Stimulated activated naive B cell treated with anti-CD40 and anti-IgM and Interleukin-4, amounts not matched to agents 10 μg/mL and 1 μg/mL and 100 μg/mL, for 72 hours (primary cell): ENCODE measurements at regions not wholly inside any gene's neighbourhood (a gene's known extent, or its start where the extent isn't known, plus 50 kb on each side); places are given as distances from the start of the nearest gene placed in this dataset.

Experiments
- ATAC-seq, 2 donors: fragments of 150-1000 bp; cut with Tn5 transposase; replicated peaks; 2 replicates each; pipeline ENCODE4 v1.10.0; 2021; ENCODE audit warnings: moderate library complexity in 1 of 2
- DNase-seq: peaks from one replicate; pipeline ENCODE4 v3.0.0; 2021
- H3K27ac Mint-ChIP-seq: one replicate; pipeline ENCODE4 v1.8.0; 2022; ENCODE audit warnings: mild to moderate bottlenecking, mixed read lengths
- H3K27me3 Mint-ChIP-seq, 2 donors: one replicate each; pipeline ENCODE4 v1.8.0; 2022; ENCODE audit warnings: mixed read lengths in 2 of 2
- H3K36me3 Mint-ChIP-seq, 2 donors: one replicate each; pipeline ENCODE4 v1.8.0; 2022; ENCODE audit warnings: mixed read lengths in 2 of 2, mild to moderate bottlenecking in 1 of 2
- H3K4me1 Mint-ChIP-seq, 2 donors: one replicate each; pipeline ENCODE4 v1.8.0; 2022; ENCODE audit warnings: mixed read lengths in 2 of 2, mild to moderate bottlenecking in 1 of 2
- H3K4me3 Mint-ChIP-seq, 2 donors: one replicate each; pipeline ENCODE4 v1.8.0; 2022; ENCODE audit warnings: mild to moderate bottlenecking in 2 of 2, mixed read lengths in 2 of 2, moderate library complexity in 1 of 2
- H3K9me3 Mint-ChIP-seq, 2 donors: one replicate each; pipeline ENCODE4 v1.8.0; 2022; ENCODE audit warnings: mixed read lengths in 2 of 2, mild to moderate bottlenecking in 1 of 2

DNA sequence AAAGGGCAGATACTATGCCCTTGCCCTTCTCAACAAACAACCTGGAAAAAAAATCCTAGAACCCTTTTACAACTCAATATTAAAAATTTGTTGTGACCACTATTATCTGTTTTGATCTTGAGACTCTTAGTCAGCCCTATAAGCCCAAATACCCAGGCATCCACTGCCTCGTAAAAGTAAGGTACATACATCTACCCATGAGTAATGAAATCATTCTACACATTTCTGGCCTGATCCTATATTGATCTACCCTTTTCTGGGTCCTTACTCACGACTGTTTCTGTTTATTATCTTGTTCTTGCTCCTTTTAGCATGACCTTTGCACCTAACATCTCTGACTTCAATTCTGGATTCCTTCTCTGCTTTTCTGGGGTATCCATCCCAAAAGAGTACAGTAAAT is 56.8 kb downstream of the SCG2 start:
- no peak for ATAC-seq

DNA sequence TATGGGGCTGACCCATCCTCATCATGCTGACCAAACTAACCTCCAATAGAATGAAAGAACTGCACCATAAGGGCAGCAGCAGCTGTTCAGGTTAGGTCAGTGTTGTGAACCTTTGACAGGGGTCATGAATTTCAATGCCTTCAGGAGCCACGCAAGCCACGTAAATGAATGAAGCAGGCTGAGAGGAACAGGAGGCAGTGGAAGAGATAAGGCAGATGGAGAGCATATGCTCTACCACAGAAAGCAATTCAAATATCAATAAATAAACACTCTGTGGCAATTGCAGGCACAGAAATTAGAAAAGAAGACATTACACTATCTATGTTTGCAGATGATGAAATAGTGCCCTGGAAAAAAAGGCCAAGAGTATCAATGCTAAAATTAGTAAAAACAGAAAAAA is 56.3 kb downstream of the SCG2 start:
- DNase-seq, result no peak
- Mint-ChIP-seq H3K27ac (no peak overlapping the region), H3K4me3 (no peak overlapping the region), H3K9me3 (no peaks in the 10 kb centered on the region), H3K27me3 (no peaks in the 10 kb centered on the region), H3K36me3 (no peaks in the 10 kb centered on the region), H3K4me1 (no peaks in the 10 kb centered on the region)
- ATAC-seq, result no peak

More for the DNA sequence above, 56.8 kb downstream of the SCG2 start:
- no peak overlapping the region for H3K4me3 Mint-ChIP-seq
- H3K4me1 Mint-ChIP-seq, result no peaks in the 10 kb centered on the region
- H3K27me3 Mint-ChIP-seq, result no peaks in the 10 kb centered on the region
- H3K9me3 Mint-ChIP-seq, result no peaks in the 10 kb centered on the region
- DNase-seq, result no peak
- no peaks in the 10 kb centered on the region for H3K36me3 Mint-ChIP-seq
- no peak overlapping the region for H3K27ac Mint-ChIP-seq
